PC-3 (cell line): ENCODE measurements at regions not wholly inside any gene's neighbourhood (a gene's known extent, or its start where the extent isn't known, plus 50 kb on each side); places are given as distances from the start of the nearest gene placed in this dataset.

ENCODE experiments used
- EZH2 ChIP-seq: fragments of 300-600 bp; sonication (generic); IDR thresholded peaks from one replicate; pipeline ENCODE4 v1.6.1; 2017; ENCODE audit warnings: antibody characterized with exemption, mild to moderate bottlenecking, low read length; ENCODE audit not compliant: unreplicated experiment
- TF ChIP-seq, protein P1 (sequence below): fragments of 300-600 bp; sonication (generic); conservative IDR thresholded peaks from 2 replicates; pipeline ENCODE4 v1.5.1; 2017; ENCODE audit warnings: antibody characterized with exemption, low read depth, mild to moderate bottlenecking, low read length

DNA sequence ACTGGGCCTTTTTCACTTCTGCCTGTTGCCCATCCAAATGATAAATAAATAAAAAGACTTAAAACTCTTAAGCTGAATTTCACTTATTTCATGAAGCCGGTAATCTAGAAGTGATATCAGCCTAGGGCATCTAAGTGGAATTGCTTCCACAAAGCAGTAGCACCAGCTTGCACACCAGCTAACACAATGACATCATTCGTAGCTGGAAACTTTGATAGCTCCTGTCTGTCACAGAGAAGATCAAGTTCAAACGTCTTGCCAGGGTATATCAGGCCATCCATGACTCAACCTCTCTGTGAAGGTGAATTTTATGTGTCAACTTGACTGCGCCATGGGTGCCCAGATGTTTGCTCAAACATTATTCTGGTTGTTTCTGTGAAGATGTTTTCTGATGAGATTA lies 161.7 kb upstream of the MYT1L start:
- TF ChIP-seq, protein P1, sequence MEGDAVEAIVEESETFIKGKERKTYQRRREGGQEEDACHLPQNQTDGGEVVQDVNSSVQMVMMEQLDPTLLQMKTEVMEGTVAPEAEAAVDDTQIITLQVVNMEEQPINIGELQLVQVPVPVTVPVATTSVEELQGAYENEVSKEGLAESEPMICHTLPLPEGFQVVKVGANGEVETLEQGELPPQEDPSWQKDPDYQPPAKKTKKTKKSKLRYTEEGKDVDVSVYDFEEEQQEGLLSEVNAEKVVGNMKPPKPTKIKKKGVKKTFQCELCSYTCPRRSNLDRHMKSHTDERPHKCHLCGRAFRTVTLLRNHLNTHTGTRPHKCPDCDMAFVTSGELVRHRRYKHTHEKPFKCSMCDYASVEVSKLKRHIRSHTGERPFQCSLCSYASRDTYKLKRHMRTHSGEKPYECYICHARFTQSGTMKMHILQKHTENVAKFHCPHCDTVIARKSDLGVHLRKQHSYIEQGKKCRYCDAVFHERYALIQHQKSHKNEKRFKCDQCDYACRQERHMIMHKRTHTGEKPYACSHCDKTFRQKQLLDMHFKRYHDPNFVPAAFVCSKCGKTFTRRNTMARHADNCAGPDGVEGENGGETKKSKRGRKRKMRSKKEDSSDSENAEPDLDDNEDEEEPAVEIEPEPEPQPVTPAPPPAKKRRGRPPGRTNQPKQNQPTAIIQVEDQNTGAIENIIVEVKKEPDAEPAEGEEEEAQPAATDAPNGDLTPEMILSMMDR = no peak
- TF ChIP-seq EZH2 = no peak
